ENCODE measurements at regions not wholly inside any gene's neighbourhood (a gene's known extent, or its start where the extent isn't known, plus 50 kb on each side); places are given as distances from the start of the nearest gene placed in this dataset.
"Not testable (repeated sequence)": the region's sequence is repeated elsewhere in the genome, so short reads cannot be mapped to it uniquely, and the experiment has no call there.

GRCh38 chr11:88061111-88061510, 114.1 kb downstream of the RAB38 start:
- Histone ChIP-seq H3K4me3 (ENCODE audit: insufficient read depth, low read depth, low read length) (no peak overlapping the region), H3K36me3 (replicated peaks; ENCODE audit: control insufficient read depth, insufficient read depth, low read length) (no peaks in the 10 kb centered on the region), H3K27me3 (ENCODE audit: control insufficient read depth, insufficient read depth, low read length) (no peaks in the 10 kb centered on the region)
- no peak for DNase-seq

- no peak overlapping the region for H3K4me3 ChIP-seq (ENCODE audit: insufficient read depth, low read depth, low read length)
- H3K27me3 ChIP-seq (ENCODE audit: control insufficient read depth, insufficient read depth, low read length), result no peaks in the 10 kb centered on the region
- no peak for DNase-seq
- H3K36me3 ChIP-seq (replicated peaks; ENCODE audit: control insufficient read depth, insufficient read depth, low read length), result no peaks in the 10 kb centered on the region
Observed at GRCh38 chr11:88059326-88059725, 115.9 kb downstream of the RAB38 start.

- no peak for DNase-seq
Observed at GRCh38 chr11:88051396-88051795, 123.8 kb downstream of the RAB38 start.

GRCh38 chr11:88050247-88050646, 125.0 kb downstream of the RAB38 start:
- DNase-seq, result no peak
- no peak overlapping the region for H3K4me3 ChIP-seq (ENCODE audit: insufficient read depth, low read depth, low read length)
- H3K27me3 ChIP-seq (ENCODE audit: control insufficient read depth, insufficient read depth, low read length), result no peaks in the 10 kb centered on the region
- H3K36me3 ChIP-seq (replicated peaks; ENCODE audit: control insufficient read depth, insufficient read depth, low read length), result no peaks in the 10 kb centered on the region

More at GRCh38 chr11:88051396-88051795, 123.8 kb downstream of the RAB38 start:
- Histone ChIP-seq H3K36me3 (replicated peaks; ENCODE audit: control insufficient read depth, insufficient read depth, low read length) (no peaks in the 10 kb centered on the region), H3K4me3 (ENCODE audit: insufficient read depth, low read depth, low read length) (no peak overlapping the region), H3K27me3 (ENCODE audit: control insufficient read depth, insufficient read depth, low read length) (no peaks in the 10 kb centered on the region)

GRCh38 chr11:88045288-88045687, 130.0 kb downstream of the RAB38 start:
- not testable (repeated sequence) for DNase-seq; H3K36me3 ChIP-seq (replicated peaks; ENCODE audit: control insufficient read depth, insufficient read depth, low read length); H3K4me3 ChIP-seq (ENCODE audit: insufficient read depth, low read depth, low read length); H3K27me3 ChIP-seq (ENCODE audit: control insufficient read depth, insufficient read depth, low read length)

- DNase-seq; H3K4me3 ChIP-seq (ENCODE audit: insufficient read depth, low read depth, low read length); H3K36me3 ChIP-seq (replicated peaks; ENCODE audit: control insufficient read depth, insufficient read depth, low read length); H3K27me3 ChIP-seq (ENCODE audit: control insufficient read depth, insufficient read depth, low read length): not testable (repeated sequence)
Observed at GRCh38 chr11:88044658-88045057, 130.6 kb downstream of the RAB38 start.

GRCh38 chr11:88043149-88043548, 132.1 kb downstream of the RAB38 start:
- no peaks in the 10 kb centered on the region for H3K36me3 ChIP-seq (replicated peaks; ENCODE audit: control insufficient read depth, insufficient read depth, low read length)
- no peaks in the 10 kb centered on the region for H3K27me3 ChIP-seq (ENCODE audit: control insufficient read depth, insufficient read depth, low read length)
- H3K4me3 ChIP-seq (ENCODE audit: insufficient read depth, low read depth, low read length), result no peak overlapping the region
- no peak for DNase-seq

- H3K36me3 ChIP-seq (replicated peaks; ENCODE audit: control insufficient read depth, insufficient read depth, low read length), result no peaks in the 10 kb centered on the region
- H3K27me3 ChIP-seq (ENCODE audit: control insufficient read depth, insufficient read depth, low read length), result no peaks in the 10 kb centered on the region
- no peak for DNase-seq
- no peak overlapping the region for H3K4me3 ChIP-seq (ENCODE audit: insufficient read depth, low read depth, low read length)
Observed at GRCh38 chr11:88042647-88043046, 132.6 kb downstream of the RAB38 start.

- Histone ChIP-seq H3K27me3 (ENCODE audit: control insufficient read depth, insufficient read depth, low read length) (no peaks in the 10 kb centered on the region), H3K36me3 (replicated peaks; ENCODE audit: control insufficient read depth, insufficient read depth, low read length) (no peaks in the 10 kb centered on the region), H3K4me3 (ENCODE audit: insufficient read depth, low read depth, low read length) (no peak overlapping the region)
- no peak for DNase-seq
Observed at GRCh38 chr11:88042238-88042637, 133.0 kb downstream of the RAB38 start.

- no peak for DNase-seq
Observed at GRCh38 chr11:88041679-88042078, 133.6 kb downstream of the RAB38 start.

GRCh38 chr11:88040148-88040496, 135.1 kb downstream of the RAB38 start:
- DNase-seq, result no peak
- H3K36me3 ChIP-seq (replicated peaks; ENCODE audit: control insufficient read depth, insufficient read depth, low read length), result no peaks in the 10 kb centered on the region
- no peaks in the 10 kb centered on the region for H3K27me3 ChIP-seq (ENCODE audit: control insufficient read depth, insufficient read depth, low read length)
- H3K4me3 ChIP-seq (ENCODE audit: insufficient read depth, low read depth, low read length), result no peak overlapping the region

More at GRCh38 chr11:88041679-88042078, 133.6 kb downstream of the RAB38 start:
- no peaks in the 10 kb centered on the region for H3K36me3 ChIP-seq (replicated peaks; ENCODE audit: control insufficient read depth, insufficient read depth, low read length)
- no peak overlapping the region for H3K4me3 ChIP-seq (ENCODE audit: insufficient read depth, low read depth, low read length)
- no peaks in the 10 kb centered on the region for H3K27me3 ChIP-seq (ENCODE audit: control insufficient read depth, insufficient read depth, low read length)

- Histone ChIP-seq H3K36me3 (replicated peaks; ENCODE audit: control insufficient read depth, insufficient read depth, low read length) (no peaks in the 10 kb centered on the region), H3K4me3 (ENCODE audit: insufficient read depth, low read depth, low read length) (no peak overlapping the region), H3K27me3 (ENCODE audit: control insufficient read depth, insufficient read depth, low read length) (no peaks in the 10 kb centered on the region)
- no peak for DNase-seq
Observed at GRCh38 chr11:88039476-88040147, 135.6 kb downstream of the RAB38 start.

GRCh38 chr11:88038063-88038462, 137.2 kb downstream of the RAB38 start:
- no peaks in the 10 kb centered on the region for H3K27me3 ChIP-seq (ENCODE audit: control insufficient read depth, insufficient read depth, low read length)
- no peaks in the 10 kb centered on the region for H3K36me3 ChIP-seq (replicated peaks; ENCODE audit: control insufficient read depth, insufficient read depth, low read length)
- H3K4me3 ChIP-seq (ENCODE audit: insufficient read depth, low read depth, low read length), result no peak overlapping the region
- DNase-seq, result no peak

GRCh38 chr11:88036701-88037100, 138.5 kb downstream of the RAB38 start:
- H3K27me3 ChIP-seq (ENCODE audit: control insufficient read depth, insufficient read depth, low read length), result no peaks in the 10 kb centered on the region
- DNase-seq, result no peak
- H3K36me3 ChIP-seq (replicated peaks; ENCODE audit: control insufficient read depth, insufficient read depth, low read length), result no peaks in the 10 kb centered on the region
- no peak overlapping the region for H3K4me3 ChIP-seq (ENCODE audit: insufficient read depth, low read depth, low read length)

- Histone ChIP-seq H3K36me3 (replicated peaks; ENCODE audit: control insufficient read depth, insufficient read depth, low read length) (no peaks in the 10 kb centered on the region), H3K4me3 (ENCODE audit: insufficient read depth, low read depth, low read length) (no peak overlapping the region), H3K27me3 (ENCODE audit: control insufficient read depth, insufficient read depth, low read length) (no peaks in the 10 kb centered on the region)
- DNase-seq, result no peak
Observed at GRCh38 chr11:88035271-88035670, 140.0 kb downstream of the RAB38 start.

- Histone ChIP-seq H3K4me3 (ENCODE audit: insufficient read depth, low read depth, low read length) (no peak overlapping the region), H3K27me3 (ENCODE audit: control insufficient read depth, insufficient read depth, low read length) (no peaks in the 10 kb centered on the region), H3K36me3 (replicated peaks; ENCODE audit: control insufficient read depth, insufficient read depth, low read length) (no peaks in the 10 kb centered on the region)
- no peak for DNase-seq
Observed at GRCh38 chr11:88017666-88018065, 157.6 kb downstream of the RAB38 start.

Measured in H7 (cell line).